ENCODE measurements at regions not wholly inside any gene's neighbourhood (a gene's known extent, or its start where the extent isn't known, plus 50 kb on each side); places are given as distances from the start of the nearest gene placed in this dataset.

DNA sequence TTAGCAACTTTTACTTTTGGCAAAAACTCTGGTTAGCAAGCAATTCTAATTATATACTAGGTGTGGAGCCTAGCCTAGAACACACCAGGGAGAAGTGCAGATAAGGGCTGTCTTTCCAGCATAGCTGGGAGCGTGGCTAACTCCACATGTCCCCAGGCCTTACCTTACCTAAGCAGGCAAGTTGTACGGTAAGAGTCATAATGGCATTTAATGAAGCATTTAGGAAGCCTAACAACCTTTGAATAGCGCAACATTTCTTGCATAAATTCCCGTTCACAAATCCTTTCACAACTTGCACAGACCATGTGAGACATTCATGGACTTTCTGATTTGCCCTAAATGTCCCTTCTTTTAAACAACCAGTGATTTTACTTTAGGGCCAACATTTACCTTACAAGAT is 917.4 kb upstream of the ACO1 start:
- DNase-seq: no peak

DNA sequence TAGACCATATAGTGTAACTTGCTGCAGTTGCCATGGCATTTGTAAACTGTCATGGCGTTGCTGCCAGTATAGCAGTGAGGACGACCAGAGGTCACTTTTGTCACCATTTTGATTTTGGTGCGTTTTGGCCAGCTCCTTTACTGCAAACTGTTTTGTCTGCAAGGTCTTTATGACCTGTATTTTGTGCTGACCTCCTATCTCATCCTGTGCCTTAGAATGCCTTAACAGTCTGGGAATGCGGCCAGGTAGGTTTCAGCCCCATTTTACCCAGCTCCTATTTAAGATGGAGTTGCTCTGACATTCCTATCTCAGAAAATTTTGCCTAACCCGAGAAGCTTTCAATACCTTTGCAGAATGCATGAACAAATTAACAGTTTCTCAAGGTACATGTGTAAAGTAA is 914.4 kb upstream of the ACO1 start:
- no peak for DNase-seq

DNA sequence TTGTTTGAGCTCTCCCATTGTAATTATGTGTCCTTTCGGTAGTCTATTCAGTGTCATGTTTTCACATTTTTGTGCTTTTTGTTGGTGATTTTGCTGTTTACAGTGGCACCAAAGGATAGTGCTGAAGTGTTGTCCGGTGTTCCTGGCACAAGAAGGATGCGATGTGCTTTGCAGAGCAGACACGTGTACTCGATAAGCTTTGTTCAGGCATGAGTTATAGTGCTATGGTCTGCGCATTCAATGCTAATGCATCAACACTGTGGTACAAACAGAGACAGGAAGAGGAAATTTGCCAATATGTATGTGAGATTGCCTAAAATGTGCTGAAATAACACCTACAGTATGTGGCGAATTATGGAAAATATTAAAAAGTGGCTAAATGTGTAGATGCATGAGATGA is 913.4 kb upstream of the ACO1 start:
- no peak for DNase-seq

DNA sequence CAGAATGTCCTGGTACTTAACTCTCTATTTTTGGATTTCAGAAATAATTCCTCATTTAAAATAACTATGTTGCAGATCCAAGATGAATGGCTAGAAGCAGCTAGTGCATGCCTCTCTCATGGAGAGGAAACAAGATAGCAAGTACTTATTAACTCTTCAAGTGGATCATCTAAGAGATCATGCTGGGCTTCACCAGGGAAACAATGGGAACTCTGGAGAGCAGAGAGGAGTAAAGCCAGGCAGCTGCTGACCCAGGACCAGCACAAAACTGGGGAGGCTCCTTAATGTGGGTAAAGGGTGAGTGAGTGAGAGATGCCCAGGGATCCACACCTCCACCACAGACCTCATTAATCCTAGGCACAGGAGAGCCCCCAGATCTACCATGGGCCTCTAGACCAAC is 897.8 kb upstream of the ACO1 start:
- no peak for DNase-seq

DNA sequence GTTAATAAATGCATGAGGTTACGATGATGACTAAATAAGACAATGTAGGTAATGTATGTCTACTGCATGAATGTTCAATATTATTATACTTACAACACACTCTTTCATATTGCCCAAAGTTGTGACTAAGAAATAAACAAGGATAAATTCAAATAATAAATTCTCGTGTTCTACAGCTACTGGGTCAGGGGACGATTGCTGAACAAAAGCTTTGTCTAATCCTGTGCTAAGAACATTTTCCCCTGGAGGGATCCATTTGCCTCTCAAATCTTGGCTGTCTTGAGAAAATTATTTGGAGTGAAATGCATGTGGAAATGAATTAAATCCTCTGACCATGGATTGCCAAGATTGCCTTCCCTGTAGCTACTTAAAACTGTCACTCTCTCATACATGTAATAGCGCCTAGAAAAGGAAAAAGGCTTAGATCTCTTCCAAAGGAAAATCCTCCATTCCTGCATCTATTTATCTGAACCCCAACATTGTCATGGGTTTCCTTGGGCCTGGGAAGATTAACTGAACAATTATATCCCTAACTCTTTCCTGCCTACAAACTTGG is 893.8 kb upstream of the ACO1 start:
- no peak for DNase-seq

DNA sequence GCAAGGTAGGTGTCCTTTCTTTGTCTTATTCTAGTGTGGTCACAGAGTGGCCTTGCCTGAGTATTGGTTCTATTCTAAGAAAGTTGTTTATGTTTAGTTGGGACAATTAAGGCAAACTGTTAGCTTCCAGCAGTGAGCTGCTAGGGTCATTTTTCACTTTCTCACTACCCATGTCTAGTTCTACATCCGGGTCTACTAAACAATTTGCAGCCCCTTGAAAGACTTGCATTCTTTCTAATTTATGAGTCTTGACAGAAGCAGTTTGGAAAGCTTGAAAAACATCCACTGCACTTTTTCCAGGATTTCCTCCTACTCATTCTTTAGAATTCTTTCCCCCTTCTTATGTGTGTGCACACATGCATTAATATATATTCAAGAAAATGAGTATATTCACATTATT is 892.2 kb upstream of the ACO1 start:
- no peak for DNase-seq

DNA sequence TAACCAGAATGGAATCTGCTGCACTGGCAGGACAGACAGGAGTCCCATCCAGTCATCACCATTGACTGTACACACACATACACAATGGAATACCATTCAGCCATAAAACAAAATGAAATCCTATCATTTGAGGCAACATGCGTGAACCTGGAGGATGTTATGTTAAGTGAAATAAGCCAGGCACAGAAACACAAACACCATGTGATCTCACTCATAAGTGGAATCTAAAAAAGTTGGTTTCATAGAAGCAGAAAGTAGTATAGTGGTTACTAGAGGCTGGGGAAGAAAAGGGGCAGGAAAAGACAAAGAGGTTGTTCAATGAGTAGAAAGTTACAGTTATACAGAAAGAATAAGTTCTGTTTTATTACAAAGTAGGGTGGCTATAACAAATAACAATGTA is 884.0 kb upstream of the ACO1 start:
- no peak for DNase-seq

DNA sequence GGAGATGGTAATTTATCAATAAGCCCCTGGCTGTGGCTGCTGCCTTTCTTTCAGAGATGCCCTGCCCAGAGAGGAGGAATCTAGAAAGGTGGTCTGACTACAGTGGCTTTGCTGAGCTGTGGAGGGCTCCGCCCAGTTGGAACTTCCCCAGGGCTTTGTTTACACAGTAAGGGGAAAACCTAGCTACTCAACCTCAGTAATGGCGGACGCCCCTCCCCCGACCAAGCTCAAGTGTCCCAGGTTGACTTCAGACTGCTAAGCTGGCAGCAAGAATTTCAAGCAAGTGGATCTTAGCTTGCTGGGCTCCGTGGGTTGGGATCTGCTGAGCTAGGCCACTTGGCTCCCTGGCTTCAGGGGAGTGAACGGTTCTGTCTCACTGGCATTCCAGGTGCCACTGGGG is 865.4 kb upstream of the ACO1 start:
- peak in 1 of 2 experiments; percentile 17 for DNase-seq

DNA sequence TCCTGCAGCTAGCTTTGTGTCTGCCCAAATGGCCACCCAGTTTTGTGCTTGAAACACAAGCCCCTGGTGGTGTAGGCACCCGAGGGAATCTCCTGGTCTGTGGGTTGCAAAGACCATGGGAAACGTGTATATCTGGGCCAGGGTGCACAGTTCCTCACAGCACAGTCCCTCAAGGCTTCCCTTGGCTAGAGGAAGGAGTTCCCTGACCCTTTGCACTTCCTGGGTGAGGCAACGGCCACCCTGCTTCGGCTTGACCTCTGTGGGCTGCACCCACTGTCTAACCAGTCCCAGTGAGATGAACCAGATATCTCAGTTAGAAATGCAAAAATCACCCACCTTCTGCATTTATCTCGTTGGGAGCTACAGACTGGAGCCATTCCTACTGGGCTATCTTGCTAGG is 865.0 kb upstream of the ACO1 start:
- no peak for DNase-seq

DNA sequence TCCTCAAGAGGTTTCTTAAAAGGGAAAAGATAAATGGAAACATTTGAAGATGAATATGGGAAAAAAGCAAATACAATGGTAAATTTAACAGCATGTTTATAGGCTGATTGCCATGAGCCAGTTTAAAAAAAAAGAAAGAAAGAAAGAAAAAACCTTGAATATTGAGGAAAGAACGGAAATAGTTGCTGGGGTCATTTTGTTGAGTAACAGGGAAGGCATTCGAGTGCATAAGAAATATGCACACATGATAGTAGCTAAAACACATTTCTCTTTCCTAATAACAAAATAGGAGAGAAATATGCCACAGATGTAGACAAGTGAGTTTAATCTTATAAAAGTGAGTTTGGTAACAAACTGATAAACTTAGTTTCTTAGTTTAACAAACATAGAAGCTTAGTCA is 864.6 kb upstream of the ACO1 start:
- DNase-seq: no peak

DNA sequence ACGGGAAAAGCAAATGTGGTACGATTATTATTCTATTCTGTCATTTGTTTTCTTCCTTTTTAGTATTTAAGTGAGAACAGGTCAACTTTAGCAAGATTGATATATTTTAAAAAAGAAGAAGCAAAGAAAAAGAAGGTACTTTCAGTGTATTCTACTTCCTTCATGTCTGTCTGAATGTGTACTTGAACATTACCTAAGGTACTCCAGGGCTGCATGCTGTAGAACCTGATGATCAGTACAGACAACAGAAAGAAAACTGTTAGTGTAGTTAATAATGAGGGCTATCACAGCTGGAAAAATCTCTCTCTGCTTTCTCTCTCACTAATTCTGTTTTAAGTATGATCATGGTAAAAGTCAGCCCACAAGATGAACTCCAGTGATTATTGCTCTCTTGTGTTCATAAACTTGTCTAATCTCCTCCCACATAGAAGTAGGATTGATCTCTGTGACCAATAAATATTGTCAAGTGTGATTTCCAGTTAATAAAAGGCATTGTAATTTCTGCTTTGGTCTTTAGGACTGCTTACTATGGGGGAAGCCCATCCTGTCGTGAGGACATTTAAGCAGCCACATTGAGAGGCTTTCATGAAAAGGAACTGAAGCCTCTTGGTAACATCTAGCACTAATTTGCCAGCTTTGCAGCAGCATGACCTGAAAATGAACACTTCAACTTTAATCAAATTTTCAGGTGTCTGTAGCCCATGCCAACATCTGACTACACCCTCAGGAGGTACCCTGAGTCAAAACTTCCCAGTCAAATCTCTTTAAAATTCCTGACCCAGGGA is 864.0 kb upstream of the ACO1 start:
- DNase-seq: no peak

DNA sequence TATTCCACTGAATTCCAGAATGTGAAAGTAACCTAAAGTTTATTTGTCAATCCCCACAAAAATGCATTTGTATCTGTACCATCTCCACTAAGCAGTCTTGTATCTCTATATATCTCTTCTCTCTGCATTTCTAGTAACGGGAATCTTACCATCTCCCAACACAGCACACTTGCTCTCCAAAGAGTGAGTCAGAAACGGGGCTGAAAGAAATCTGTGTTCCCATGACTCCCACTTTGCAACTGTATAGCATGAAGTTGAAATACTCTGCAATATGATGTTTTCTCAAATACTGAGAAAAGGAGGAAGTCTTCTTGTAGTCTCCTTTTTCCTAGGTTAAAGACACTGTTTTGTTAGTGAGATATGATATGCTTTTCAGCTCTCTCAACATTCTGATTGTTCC is 848.8 kb upstream of the ACO1 start:
- no peak for DNase-seq

DNA sequence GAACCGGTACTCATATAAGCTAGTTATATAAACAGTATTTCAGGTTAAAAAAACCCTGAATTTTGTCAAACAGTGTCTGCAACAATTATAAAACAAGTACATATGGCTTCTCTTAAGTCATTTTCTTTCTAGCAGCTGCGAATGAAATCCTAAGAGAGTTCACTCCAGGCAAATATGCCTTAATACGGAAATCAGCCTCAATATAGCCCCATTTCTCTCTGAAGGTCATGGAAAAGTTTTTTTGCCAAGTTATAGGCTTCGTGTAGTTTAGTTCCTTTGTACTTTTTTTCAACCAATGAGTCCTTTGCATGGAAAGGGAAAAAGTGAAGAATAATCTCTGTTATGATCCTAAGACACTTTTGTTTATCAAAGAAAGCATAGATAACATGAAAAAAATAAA is 848.0 kb upstream of the ACO1 start:
- no peak for DNase-seq

DNA sequence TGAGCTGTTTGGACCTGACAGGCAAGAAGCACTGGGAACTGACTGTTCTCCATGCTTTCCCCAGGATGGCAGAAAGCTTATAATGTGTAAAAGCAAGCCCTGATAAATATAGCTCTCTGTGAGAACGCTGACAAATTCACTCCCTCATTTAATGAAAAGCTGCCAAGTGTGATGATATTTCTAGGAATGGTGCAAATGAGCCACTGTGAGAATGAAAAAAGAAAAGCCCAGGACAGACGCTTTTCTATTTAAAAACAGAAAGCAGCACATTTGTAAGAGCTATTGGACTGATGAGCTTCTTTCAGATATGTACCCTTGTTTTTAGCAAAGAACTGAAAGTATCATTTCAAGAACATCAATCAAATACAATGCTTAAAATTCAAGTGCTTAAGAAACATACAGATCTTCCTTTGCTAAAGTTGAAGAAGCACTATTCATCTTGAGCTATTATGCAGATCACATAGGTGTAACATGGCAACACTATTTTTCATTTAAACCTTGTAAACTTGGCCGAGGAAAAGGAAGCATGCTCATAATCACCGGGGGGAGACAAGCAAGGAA is 842.6 kb upstream of the ACO1 start:
- no peak for DNase-seq

DNA sequence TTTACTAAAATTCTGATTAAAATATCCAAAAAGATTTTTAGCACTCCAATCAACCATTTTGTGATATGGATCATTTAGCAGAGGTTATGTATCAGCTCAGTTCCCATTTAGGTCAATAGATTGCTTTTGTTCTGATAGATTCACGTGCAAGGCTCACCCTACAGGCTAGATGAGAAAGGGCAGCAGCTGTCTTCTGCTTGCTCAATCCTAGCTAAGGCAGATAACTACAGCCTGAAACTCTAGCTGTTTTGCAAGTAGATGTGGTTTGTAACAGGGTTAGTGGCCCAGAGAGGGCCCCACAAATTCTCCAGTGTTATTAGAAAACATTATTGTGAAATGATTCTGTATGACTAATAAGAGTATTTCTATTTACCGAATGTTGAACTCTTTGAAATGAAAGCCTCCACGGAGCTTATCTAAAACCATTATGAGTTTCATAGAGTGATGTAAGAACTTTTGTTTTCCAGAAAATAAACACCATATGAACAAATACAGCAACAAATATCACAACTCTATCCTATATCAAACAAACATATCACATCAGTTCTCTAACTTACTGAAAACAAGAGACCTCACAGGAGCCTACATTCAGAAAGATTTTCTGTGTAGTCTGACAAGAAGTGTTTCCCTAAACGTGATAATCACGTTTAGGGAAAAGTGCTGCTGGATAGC is 841.9 kb upstream of the ACO1 start:
- DNase-seq: peak in 1 of 2 experiments; percentile 41

DNA sequence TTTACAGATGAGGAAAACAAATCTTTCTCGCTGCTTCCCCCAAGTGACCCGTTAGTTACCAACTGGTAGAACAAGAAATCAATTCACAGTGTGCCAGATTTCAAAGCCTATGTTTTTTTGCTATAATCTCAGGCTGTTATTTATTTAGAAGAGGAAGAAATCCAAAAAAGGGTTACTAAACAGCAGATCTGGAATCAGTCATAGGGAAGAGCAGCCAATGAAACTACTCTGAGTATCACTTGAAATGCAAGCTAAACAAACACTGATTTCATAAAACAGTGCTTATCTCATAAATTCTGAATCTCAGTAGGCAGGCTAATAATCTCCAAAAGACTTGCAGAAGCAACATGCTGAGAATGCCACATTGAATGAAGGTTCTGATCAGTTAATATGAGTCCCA is 829.5 kb upstream of the ACO1 start:
- no peak for DNase-seq

DNA sequence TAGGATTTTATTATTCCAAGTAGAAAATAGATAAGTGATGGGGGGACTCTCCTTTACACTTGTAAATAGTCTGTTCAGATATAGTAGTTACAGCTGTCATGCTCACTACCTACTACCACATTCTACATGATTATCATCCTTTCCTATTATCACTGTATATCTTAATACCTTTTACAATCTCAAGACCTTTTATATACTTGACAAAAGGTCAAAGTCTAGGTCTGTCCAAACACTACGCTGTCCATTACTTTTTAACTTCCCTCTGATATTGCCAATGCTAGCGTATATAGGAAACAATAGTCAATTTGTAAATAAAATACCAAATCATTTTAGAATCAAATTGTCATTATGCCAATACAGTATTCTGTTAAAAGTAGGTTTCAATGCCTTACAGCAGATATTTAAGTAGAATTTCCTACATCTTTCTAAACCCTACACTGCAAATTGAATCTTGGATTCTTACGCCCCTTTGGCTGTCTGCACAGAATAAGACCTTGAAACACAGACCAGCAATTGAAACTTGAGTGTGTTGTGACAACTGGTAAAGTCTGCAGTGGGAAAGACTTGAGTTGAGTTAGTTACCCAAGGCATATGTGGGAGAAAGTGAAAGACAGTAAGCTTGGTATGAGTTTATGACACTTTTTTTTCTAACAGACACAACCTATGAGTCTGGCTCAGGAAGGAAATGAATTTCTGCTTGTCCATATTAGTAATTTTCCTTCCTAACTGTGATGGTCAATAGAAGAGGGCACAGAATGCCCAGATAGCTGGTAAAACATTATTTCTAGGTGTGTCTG is 827.6 kb upstream of the ACO1 start:
- DNase-seq: no peak

DNA sequence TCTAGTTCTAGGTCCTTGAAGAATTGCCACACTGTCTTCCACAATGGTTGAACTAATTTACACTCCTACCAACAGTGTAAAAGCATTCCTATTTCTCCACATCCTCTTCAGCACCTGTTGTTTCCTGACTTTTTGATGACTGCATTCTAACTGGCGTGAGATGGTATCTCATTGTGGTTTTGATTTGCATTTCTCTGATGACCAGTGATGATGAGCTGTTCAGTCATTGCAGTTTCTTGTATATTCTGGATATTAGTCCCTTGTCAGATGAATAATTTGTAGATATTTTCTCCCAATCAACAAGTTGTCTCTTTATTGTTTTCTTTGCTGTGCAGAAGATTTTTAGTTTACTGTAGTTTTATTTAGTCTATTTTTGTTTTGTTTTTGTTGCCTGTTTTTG is 812.3 kb upstream of the ACO1 start:
- peak in 1 of 2 experiments; percentile 5 for DNase-seq

DNA sequence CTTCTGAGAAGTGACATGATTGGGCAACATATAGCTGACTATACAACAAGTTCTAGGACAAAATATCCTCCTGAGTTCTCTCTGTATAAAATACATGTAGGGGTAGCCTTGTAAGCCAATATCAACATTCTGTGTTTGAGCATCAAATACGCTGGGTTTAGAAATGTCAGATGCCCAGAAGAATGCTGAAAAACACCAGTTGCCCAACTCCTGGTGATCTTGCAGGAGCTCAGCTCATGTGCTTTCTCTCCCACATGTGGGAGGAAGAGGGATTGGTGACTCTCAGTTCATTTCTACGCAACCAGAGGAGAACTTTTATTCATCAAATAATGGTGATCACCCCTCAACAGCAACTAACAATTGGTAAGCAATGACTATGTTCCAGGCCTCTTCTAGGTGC is 810.9 kb upstream of the ACO1 start:
- DNase-seq: no peak

DNA sequence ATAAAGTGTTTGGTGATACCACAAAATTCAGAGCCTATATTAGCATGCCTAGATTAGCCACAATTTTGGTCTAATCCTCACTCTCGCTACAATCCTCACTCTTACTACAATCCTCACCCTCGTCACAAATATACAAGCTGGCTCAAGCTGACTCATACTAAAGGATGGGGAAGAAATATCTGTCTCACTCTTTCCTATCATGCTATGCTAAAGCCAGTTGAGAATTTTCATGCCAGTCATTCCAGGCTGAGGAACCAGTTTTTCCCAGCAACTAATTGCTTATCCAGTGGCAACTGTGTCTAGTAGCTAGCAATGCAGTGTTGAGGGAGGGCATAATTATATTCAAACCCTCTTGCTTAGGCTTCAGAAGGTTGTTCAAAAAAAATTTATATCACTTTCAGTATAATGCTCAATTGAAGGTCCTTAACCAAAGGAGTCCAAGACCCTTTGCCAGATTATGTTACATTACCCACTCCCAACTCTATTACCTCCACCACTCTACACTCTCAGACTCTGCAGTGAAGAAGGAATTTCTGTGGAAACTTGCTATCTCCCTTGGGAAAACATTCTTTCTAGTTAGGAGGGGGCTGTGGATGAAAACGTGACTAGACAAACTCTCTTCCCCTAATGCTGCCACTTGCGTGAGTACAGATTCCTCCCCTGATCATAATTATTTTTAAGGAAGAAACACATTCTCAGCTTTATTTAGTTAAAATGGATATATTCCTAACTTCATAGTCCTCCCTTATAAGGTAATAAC is 810.3 kb upstream of the ACO1 start:
- DNase-seq: no peak

DNA sequence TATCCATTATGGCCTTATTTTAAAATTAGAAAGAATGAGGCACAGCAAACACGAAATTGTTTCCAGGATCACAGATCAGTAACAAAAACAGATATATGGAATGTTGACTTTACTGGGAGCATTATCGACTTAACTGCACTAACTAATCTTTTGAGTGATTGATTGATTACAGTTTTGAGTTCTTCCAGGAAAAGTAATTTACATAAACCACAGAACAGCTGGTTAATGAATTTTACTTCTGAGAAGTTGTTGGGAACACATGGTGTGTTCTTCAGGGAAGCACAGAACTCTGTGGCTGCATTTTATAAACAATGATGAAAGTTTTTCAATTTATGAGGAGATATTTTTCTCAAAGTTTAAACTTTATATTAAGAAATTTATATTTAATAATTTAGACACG is 802.4 kb upstream of the ACO1 start:
- no peak for DNase-seq

DNA sequence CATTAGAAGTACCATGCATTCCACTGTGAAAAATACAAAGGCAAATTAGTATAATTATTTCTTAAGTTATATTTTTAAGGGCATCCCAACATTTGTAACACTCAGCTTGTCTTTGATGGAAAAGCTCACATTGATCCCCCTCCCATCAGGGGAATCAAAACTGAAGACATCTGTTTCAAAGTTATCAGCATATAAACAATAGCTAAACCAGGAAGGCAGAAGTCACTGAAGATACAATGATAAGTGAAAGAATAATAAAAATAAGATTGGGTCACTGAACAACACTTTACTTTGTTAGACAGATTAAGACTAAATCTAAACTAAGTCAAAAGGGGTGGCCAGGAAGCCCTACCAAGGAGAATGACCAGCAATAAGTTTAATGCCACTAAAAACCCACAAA is 801.9 kb upstream of the ACO1 start:
- no peak for DNase-seq

DNA sequence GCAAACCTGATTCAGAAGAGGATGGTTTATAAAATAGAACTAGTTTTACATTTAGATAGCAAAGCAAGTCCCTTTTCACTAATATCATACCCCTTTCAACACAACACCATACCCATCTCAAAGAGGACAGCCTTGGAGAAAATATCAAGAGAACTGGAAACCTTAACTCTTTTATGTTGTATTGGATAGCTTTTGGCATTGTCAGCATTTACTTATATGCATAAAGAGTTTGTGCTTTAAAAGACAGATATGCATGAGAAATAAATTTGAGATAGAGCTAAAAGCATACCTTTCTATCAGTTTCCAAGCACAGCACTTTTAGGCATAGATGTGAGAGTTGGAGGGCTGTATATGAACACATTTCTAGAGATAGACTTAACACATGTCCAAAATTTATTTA is 799.3 kb upstream of the ACO1 start:
- DNase-seq: no peak

All from NCI-H526 (cell line).